ENCODE measurements at regions not wholly inside any gene's neighbourhood (a gene's known extent, or its start where the extent isn't known, plus 50 kb on each side); places are given as distances from the start of the nearest gene placed in this dataset.

- TF ChIP-seq CTCF (IDR thresholded peaks at IDR 0.05) (no peak), POLR2A (IDR thresholded peaks at IDR 0.05) (no peak)
Measured at GRCh38 chr10:42980553-42981357, 96.1 kb upstream of the RET start.
